ENCODE measurements at regions not wholly inside any gene's neighbourhood (a gene's known extent, or its start where the extent isn't known, plus 50 kb on each side); places are given as distances from the start of the nearest gene placed in this dataset.

DNA sequence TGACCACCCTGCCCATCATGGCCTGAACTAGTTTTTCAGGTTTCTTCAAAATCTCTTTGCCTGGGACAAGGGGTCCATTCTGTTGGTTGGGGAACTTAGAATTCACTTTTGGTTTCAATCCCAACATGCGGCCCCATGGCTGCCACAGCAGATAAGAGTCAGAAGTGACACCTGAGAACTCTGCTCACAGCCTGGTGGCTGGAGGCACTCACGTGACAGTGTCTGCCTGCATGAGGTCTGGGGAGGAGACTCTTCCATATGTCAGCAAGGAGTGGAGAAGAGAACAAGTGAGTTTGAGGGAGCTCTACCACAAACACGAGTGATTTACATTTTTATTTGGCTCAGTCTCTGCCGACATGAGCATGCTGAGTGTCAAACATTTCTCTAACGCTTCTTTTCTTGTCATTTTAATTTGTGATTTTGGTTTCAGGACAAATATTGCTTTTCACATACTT, 370.4 kb downstream of the TNS3 start:
- TF ChIP-seq EZH2 (IDR thresholded peaks at IDR 0.05; ENCODE audit: insufficient read depth, low read length): no peak
- TF ChIP-seq, protein P1, sequence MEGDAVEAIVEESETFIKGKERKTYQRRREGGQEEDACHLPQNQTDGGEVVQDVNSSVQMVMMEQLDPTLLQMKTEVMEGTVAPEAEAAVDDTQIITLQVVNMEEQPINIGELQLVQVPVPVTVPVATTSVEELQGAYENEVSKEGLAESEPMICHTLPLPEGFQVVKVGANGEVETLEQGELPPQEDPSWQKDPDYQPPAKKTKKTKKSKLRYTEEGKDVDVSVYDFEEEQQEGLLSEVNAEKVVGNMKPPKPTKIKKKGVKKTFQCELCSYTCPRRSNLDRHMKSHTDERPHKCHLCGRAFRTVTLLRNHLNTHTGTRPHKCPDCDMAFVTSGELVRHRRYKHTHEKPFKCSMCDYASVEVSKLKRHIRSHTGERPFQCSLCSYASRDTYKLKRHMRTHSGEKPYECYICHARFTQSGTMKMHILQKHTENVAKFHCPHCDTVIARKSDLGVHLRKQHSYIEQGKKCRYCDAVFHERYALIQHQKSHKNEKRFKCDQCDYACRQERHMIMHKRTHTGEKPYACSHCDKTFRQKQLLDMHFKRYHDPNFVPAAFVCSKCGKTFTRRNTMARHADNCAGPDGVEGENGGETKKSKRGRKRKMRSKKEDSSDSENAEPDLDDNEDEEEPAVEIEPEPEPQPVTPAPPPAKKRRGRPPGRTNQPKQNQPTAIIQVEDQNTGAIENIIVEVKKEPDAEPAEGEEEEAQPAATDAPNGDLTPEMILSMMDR (IDR thresholded peaks at IDR 0.05; ENCODE audit: insufficient read depth, low read depth, low read length): no peak
- Mint-ChIP-seq H3K9me3 (ENCODE audit: unreplicated experiment) (peaks cover 4% of the 10 kb centered on the region), H3K27ac (ENCODE audit: unreplicated experiment) (no peak overlapping the region), H3K4me3 (ENCODE audit: unreplicated experiment) (no peak overlapping the region), H3K4me1 (ENCODE audit: low read depth, unreplicated experiment) (no peaks in the 10 kb centered on the region), H3K27me3 (ENCODE audit: low read depth, unreplicated experiment) (peaks cover 2% of the 10 kb centered on the region), H3K36me3 (ENCODE audit: low read depth, unreplicated experiment) (no peaks in the 10 kb centered on the region)
- H3K79me2 ChIP-seq (ENCODE audit: insufficient read depth, low read length): no peaks in the 10 kb centered on the region
- H3K4me3 ChIP-seq (ENCODE audit: insufficient read depth, low read depth, low read length): no peak overlapping the region
- H3K36me3 ChIP-seq (ENCODE audit: insufficient read depth, low read length): no peaks in the 10 kb centered on the region
- no peaks in the 10 kb centered on the region for H3K4me1 ChIP-seq (ENCODE audit: insufficient read depth, low read length)
- H3K27me3 ChIP-seq (ENCODE audit: insufficient read depth, low read length): peaks cover 20% of the 10 kb centered on the region
- no peak for DNase-seq (ENCODE audit: low read depth)
- H2AFZ ChIP-seq (ENCODE audit: low read depth, low read length): no peak overlapping the region
- no peak overlapping the region for H3K4me2 ChIP-seq (ENCODE audit: low read length)
- no peaks in the 10 kb centered on the region for H3K9me3 ChIP-seq (ENCODE audit: insufficient read depth, low read depth, low read length)
- H3K9ac ChIP-seq (ENCODE audit: low read length): no peak overlapping the region
- no peak for FAIRE-seq
- no peaks in the 10 kb centered on the region for H4K20me1 ChIP-seq (ENCODE audit: insufficient read depth, low read length)
- H3K27ac ChIP-seq (ENCODE audit: low read depth, low read length): no peak overlapping the region

DNA sequence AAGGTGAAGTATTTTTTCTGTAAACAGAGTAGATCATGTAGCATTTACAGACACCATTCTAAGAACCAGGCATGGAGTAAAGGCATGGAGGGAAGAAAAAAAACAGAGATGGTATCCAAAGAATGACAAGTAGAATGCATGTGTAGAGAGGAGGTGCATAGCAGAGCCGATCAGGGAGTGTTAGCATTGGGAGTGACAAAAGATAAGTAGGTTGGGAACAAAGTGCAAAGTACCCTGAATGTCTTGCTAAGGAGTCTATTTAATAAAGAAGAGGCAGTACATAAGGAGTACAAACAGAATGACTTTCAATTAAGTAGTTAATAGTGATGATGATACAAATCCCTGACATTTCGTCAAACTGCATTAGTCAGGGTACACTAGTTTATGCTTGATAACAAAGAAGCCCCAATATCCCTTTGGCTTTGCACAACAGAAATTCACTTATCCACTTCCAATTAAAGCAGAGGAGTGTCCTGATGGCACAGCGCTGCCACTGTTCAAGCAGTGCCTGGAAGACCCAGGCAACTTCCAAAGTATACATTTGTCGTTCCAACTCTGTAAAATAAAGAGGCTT, 371.5 kb downstream of the TNS3 start:
- no peak for FAIRE-seq
- H3K9me3 ChIP-seq (ENCODE audit: insufficient read depth, low read depth, low read length): no peaks in the 10 kb centered on the region
- TF ChIP-seq EZH2 (IDR thresholded peaks at IDR 0.05; ENCODE audit: insufficient read depth, low read length): no peak
- TF ChIP-seq, protein P1 (IDR thresholded peaks at IDR 0.05; ENCODE audit: insufficient read depth, low read depth, low read length): no peak
- Mint-ChIP-seq H3K27ac (ENCODE audit: unreplicated experiment) (no peak overlapping the region), H3K4me3 (ENCODE audit: unreplicated experiment) (no peak overlapping the region), H3K36me3 (ENCODE audit: low read depth, unreplicated experiment) (no peaks in the 10 kb centered on the region), H3K9me3 (ENCODE audit: unreplicated experiment) (peaks cover 4% of the 10 kb centered on the region), H3K27me3 (ENCODE audit: low read depth, unreplicated experiment) (peaks cover 1% of the 10 kb centered on the region), H3K4me1 (ENCODE audit: low read depth, unreplicated experiment) (no peaks in the 10 kb centered on the region)
- H3K4me1 ChIP-seq (ENCODE audit: insufficient read depth, low read length): no peaks in the 10 kb centered on the region
- H3K36me3 ChIP-seq (ENCODE audit: insufficient read depth, low read length): no peaks in the 10 kb centered on the region
- DNase-seq (ENCODE audit: low read depth): no peak
- no peak overlapping the region for H3K4me2 ChIP-seq (ENCODE audit: low read length)
- H3K27me3 ChIP-seq (ENCODE audit: insufficient read depth, low read length): peaks cover 20% of the 10 kb centered on the region
- H3K4me3 ChIP-seq (ENCODE audit: insufficient read depth, low read depth, low read length): no peak overlapping the region
- H4K20me1 ChIP-seq (ENCODE audit: insufficient read depth, low read length): no peaks in the 10 kb centered on the region
- H3K9ac ChIP-seq (ENCODE audit: low read length): no peak overlapping the region
- no peaks in the 10 kb centered on the region for H3K79me2 ChIP-seq (ENCODE audit: insufficient read depth, low read length)
- no peak overlapping the region for H2AFZ ChIP-seq (ENCODE audit: low read depth, low read length)
- no peak overlapping the region for H3K27ac ChIP-seq (ENCODE audit: low read depth, low read length)

DNA sequence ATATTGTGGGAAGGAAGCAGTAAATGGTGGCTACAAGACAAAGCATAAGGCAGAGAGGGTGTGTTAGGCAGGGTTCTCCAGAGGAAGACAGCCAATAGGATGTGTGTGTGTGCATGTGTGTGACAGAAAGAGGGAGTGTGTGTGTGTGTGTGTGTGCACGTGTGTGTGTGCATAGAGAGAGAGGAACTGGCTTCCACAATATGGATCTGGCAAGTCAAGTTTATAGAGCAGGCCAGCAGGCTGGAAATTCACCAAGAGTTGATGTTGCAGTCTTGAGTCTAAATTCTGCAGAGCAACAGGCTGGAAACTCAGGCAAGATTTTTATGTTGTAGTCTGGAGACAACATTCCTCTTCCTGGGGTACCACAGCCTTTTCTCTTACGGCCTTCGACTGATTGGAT, 374.0 kb downstream of the TNS3 start:
- DNase-seq (ENCODE audit: low read depth) (no peak), FAIRE-seq (no peak)
- H3K4me2 ChIP-seq (ENCODE audit: low read length): no peak overlapping the region
- H3K27me3 ChIP-seq (ENCODE audit: insufficient read depth, low read length): peaks cover 17% of the 10 kb centered on the region
- H3K79me2 ChIP-seq (ENCODE audit: insufficient read depth, low read length): no peaks in the 10 kb centered on the region
- no peak overlapping the region for H3K27ac Mint-ChIP-seq (ENCODE audit: unreplicated experiment)
- no peaks in the 10 kb centered on the region for H3K36me3 ChIP-seq (ENCODE audit: insufficient read depth, low read length)
- H3K4me1 Mint-ChIP-seq (ENCODE audit: low read depth, unreplicated experiment): no peaks in the 10 kb centered on the region
- H3K4me3 Mint-ChIP-seq (ENCODE audit: unreplicated experiment): no peak overlapping the region
- no peaks in the 10 kb centered on the region for H3K36me3 Mint-ChIP-seq (ENCODE audit: low read depth, unreplicated experiment)
- H3K4me1 ChIP-seq (ENCODE audit: insufficient read depth, low read length): no peaks in the 10 kb centered on the region
- H3K9me3 Mint-ChIP-seq (ENCODE audit: unreplicated experiment): peaks cover 4% of the 10 kb centered on the region
- no peak overlapping the region for H2AFZ ChIP-seq (ENCODE audit: low read depth, low read length)
- no peaks in the 10 kb centered on the region for H3K9me3 ChIP-seq (ENCODE audit: insufficient read depth, low read depth, low read length)
- H3K27me3 Mint-ChIP-seq (ENCODE audit: low read depth, unreplicated experiment): peaks cover 1% of the 10 kb centered on the region
- TF ChIP-seq EZH2 (IDR thresholded peaks at IDR 0.05; ENCODE audit: insufficient read depth, low read length): no peak
- TF ChIP-seq, protein P1 (IDR thresholded peaks at IDR 0.05; ENCODE audit: insufficient read depth, low read depth, low read length): no peak
- no peak overlapping the region for H3K9ac ChIP-seq (ENCODE audit: low read length)
- no peak overlapping the region for H3K27ac ChIP-seq (ENCODE audit: low read depth, low read length)
- no peaks in the 10 kb centered on the region for H4K20me1 ChIP-seq (ENCODE audit: insufficient read depth, low read length)
- H3K4me3 ChIP-seq (ENCODE audit: insufficient read depth, low read depth, low read length): no peak overlapping the region
